SK-N-SH (cell line): ENCODE measurements at regions not wholly inside any gene's neighbourhood (a gene's known extent, or its start where the extent isn't known, plus 50 kb on each side); places are given as distances from the start of the nearest gene placed in this dataset.

Experiments used
- CTCF ChIA-PET: fragments of 300-600, 350-600 bp; formaldehyde crosslinking; extraction: SDS; loops from one replicate; lab custom pipeline; 2021; lab: Yijun Ruan, JAX
- POLR2A ChIA-PET: fragments of 350-600 bp; sonication (Branson Sonifier 250); formaldehyde crosslinking; extraction: SDS; loops from one replicate; lab custom pipeline; 2020; ENCODE audit warnings: antibody characterized with exemption, inconsistent platforms; lab: Yijun Ruan, JAX
- DNase-seq: peaks from one replicate; pipeline ENCODE4 v3.0.0; 2012
- H2AFZ ChIP-seq: fragments of 200-600 bp; sonication (generic); 2 replicates; pipeline ENCODE4 v1.8.1; 2016; ENCODE audit warnings: antibody characterized with exemption, mild to moderate bottlenecking, low read depth
- H3F3A ChIP-seq: fragments of 200-600 bp; sonication (generic); replicated peaks from 2 replicates; pipeline ENCODE3; 2016; ENCODE audit warnings: antibody characterized with exemption, mild to moderate bottlenecking; ENCODE audit not compliant: insufficient read depth
- H3K27ac ChIP-seq, 2 experiments: fragments of 200-500 bp in 1 of 2; fragments of 200-600 bp in 1 of 2; sonication (Bioruptor generic) in 1 of 2; sonication (generic), shearing (Covaris generic) in 1 of 2; 2 replicates each; pipeline versions ENCODE4 v1.5.1 to v1.6.1; 2014 to 2016; ENCODE audit warnings: low read depth in 2 of 2, inconsistent platforms in 1 of 2, low read length in 1 of 2, mild to moderate bottlenecking in 1 of 2, mixed read lengths in 1 of 2
- H3K27me3 ChIP-seq: fragments of 200-600 bp; sonication (generic), shearing (Covaris generic); 2 replicates; pipeline ENCODE4 v1.6.1; 2016; ENCODE audit warnings: mixed run types; ENCODE audit not compliant: insufficient read depth
- H3K36me3 ChIP-seq, 2 experiments: fragments of 200-500 bp in 1 of 2; fragments of 200-600 bp in 1 of 2; sonication (Bioruptor generic) in 1 of 2; sonication (generic) in 1 of 2; replicated peaks in 1 of 2; 2 replicates each; pipeline versions ENCODE3 to v1.5.1; 2014 to 2016; ENCODE audit warnings: low read length in 1 of 2, mild to moderate bottlenecking in 1 of 2; ENCODE audit not compliant: insufficient read depth in 2 of 2, control insufficient read depth in 1 of 2
- H3K4me1 ChIP-seq, 2 experiments: fragments of 200-500 bp in 1 of 2; fragments of 200-600 bp in 1 of 2; sonication (Bioruptor generic) in 1 of 2; sonication (generic), shearing (Covaris generic) in 1 of 2; 2 replicates each; pipeline versions ENCODE4 v1.5.1 to v1.6.1; 2014 to 2016; ENCODE audit warnings: low read depth in 1 of 2, low read length in 1 of 2, mixed run types in 1 of 2; ENCODE audit not compliant: insufficient read depth in 2 of 2, control insufficient read depth in 1 of 2
- H3K4me2 ChIP-seq: fragments of 200-600 bp; sonication (generic), shearing (Covaris generic); 2 replicates; pipeline ENCODE4 v1.6.1; 2017; ENCODE audit warnings: mixed run types
- H3K4me3 ChIP-seq, 2 experiments: fragments of 200-500 bp in 1 of 2; fragments of 200-600 bp in 1 of 2; sonication (Bioruptor generic) in 1 of 2; sonication (generic), shearing (Covaris generic) in 1 of 2; 2 replicates each; pipeline versions ENCODE4 v1.5.1 to v1.8.1; 2014 to 2016; ENCODE audit warnings: low read depth in 2 of 2, inconsistent platforms in 1 of 2, low read length in 1 of 2, mild to moderate bottlenecking in 1 of 2, mixed read lengths in 1 of 2, moderate library complexity in 1 of 2
- H3K79me2 ChIP-seq: fragments of 200-600 bp; sonication (generic); 2 replicates; pipeline ENCODE4 v1.8.1; 2017; ENCODE audit warnings: mild to moderate bottlenecking; ENCODE audit not compliant: insufficient read depth
- H3K9ac ChIP-seq: fragments of 200-600 bp; sonication (generic); 2 replicates; pipeline ENCODE4 v1.6.1; 2017; ENCODE audit warnings: mixed run types
- H3K9me2 ChIP-seq: fragments of 200-600 bp; sonication (generic); 2 replicates; pipeline ENCODE4 v1.6.1; 2017; ENCODE audit warnings: mixed run types
- H3K9me3 ChIP-seq: fragments of 200-600 bp; sonication (generic); 2 replicates; pipeline ENCODE4 v1.6.1; 2017; ENCODE audit warnings: mixed run types, mild to moderate bottlenecking, moderate library complexity
- H4K20me1 ChIP-seq: fragments of 200-600 bp; sonication (generic); 2 replicates; pipeline ENCODE4 v1.6.1; 2017; ENCODE audit warnings: mild to moderate bottlenecking, mixed run types; ENCODE audit not compliant: insufficient read depth
- CHD2 ChIP-seq: fragments of 150-350 bp; IDR thresholded peaks from 2 replicates; pipeline ENCODE4 v1.6.1; 2018; ENCODE audit warnings: low read length; ENCODE audit not compliant: partially characterized antibody
- ELF1 ChIP-seq: IDR thresholded peaks from 2 replicates; pipeline ENCODE4 v1.4.0; 2012
- EP300 ChIP-seq, 2 experiments: IDR thresholded peaks; 2 replicates each; pipeline versions ENCODE4 v1.4.0 to v1.6.1; 2012; ENCODE audit warnings: borderline replicate concordance in 1 of 2, low read depth in 1 of 2, low read length in 1 of 2
- FOSL2 ChIP-seq: IDR thresholded peaks from 2 replicates; pipeline ENCODE4 v1.4.0; 2012; ENCODE audit warnings: low read depth, mild to moderate bottlenecking, moderate library complexity, borderline replicate concordance
- GABPA ChIP-seq: IDR thresholded peaks from 2 replicates; pipeline ENCODE4 v1.4.0; 2012; ENCODE audit warnings: low read depth, mild to moderate bottlenecking
- GATA2 ChIP-seq: sonication (generic); formaldehyde crosslinking; IDR thresholded peaks from 2 replicates; pipeline ENCODE4 v1.5.0; 2020; ENCODE audit warnings: mild to moderate bottlenecking, missing genetic modification reagents
- MXI1 ChIP-seq: IDR thresholded peaks from 2 replicates; pipeline ENCODE4 v1.6.1; 2012; ENCODE audit warnings: mild to moderate bottlenecking, low read depth, low read length, improper control_type of control experiment
- NFIC ChIP-seq: IDR thresholded peaks from 2 replicates; pipeline ENCODE4 v1.4.0; 2012; ENCODE audit warnings: borderline replicate concordance
- NRF1 ChIP-seq: IDR thresholded peaks from 2 replicates; pipeline ENCODE4 v1.6.1; 2012; ENCODE audit warnings: low read depth, mild to moderate bottlenecking, low read length
- RCOR1 ChIP-seq: fragments of 150-350 bp; IDR thresholded peaks from 2 replicates; pipeline ENCODE4 v1.6.1; 2017; ENCODE audit warnings: antibody characterized with exemption, low read length
- RXRA ChIP-seq: IDR thresholded peaks from 2 replicates; pipeline ENCODE4 v1.4.0; 2012; ENCODE audit warnings: low read depth, mild to moderate bottlenecking, borderline replicate concordance
- SIN3A ChIP-seq: IDR thresholded peaks from 2 replicates; pipeline ENCODE4 v1.6.1; 2012; ENCODE audit warnings: low read depth, mild to moderate bottlenecking, low read length, moderate library complexity, borderline replicate concordance
- TAF1 ChIP-seq: IDR thresholded peaks from 2 replicates; pipeline ENCODE4 v1.6.1; 2012; ENCODE audit warnings: low read depth, mild to moderate bottlenecking, low read length, moderate library complexity, borderline replicate concordance
- TCF12 ChIP-seq: IDR thresholded peaks from 2 replicates; pipeline ENCODE4 v1.4.0; 2012
- TEAD4 ChIP-seq: IDR thresholded peaks from 2 replicates; pipeline ENCODE4 v1.4.0; 2012; ENCODE audit warnings: mild to moderate bottlenecking, borderline replicate concordance; ENCODE audit not compliant: insufficient read depth
- USF2 ChIP-seq: fragments of 150-350 bp; IDR thresholded peaks from 2 replicates; pipeline ENCODE4 v1.6.1; 2017; ENCODE audit warnings: antibody characterized with exemption, low read length, low read depth, borderline replicate concordance
- WGBS: methylation state at CpG from one replicate; pipeline ENCODE4 v1.1.6; 2017; ENCODE audit warnings: low lambda C conversion rate; 5-methylcytosine and 5-hydroxymethylcytosine counted together
- TF ChIP-seq, protein P1 (sequence below): IDR thresholded peaks from 2 replicates; pipeline ENCODE4; 2012
- TF ChIP-seq, protein P2 (sequence below): fragments of 200-600 bp; sonication (generic); IDR thresholded peaks from 2 replicates; pipeline ENCODE4 v1.6.1; 2017; ENCODE audit warnings: antibody characterized with exemption, mild to moderate bottlenecking, moderate library complexity

- CTCF ChIA-PET, result no interaction called here
- H3K9me2 ChIP-seq, result no peaks in the 10 kb centered on the region
- no peaks in the 10 kb centered on the region for H3K36me3 ChIP-seq
- H3K79me2 ChIP-seq, result no peaks in the 10 kb centered on the region
- H3K4me1 ChIP-seq, result no peaks in the 10 kb centered on the region
- TF ChIP-seq EP300 (IDR thresholded peaks at IDR 0.05; ENCODE audit: borderline replicate concordance in 1 of 2, low read depth in 1 of 2, low read length in 1 of 2) (no peak), USF2 (no peak), NFIC (no peak), TCF12 (no peak), CHD2 (no peak), MXI1 (no peak), TAF1 (no peak), GATA2 (CRISPR knock-in tag) (no peak), SIN3A (no peak), TEAD4 (no peak), RXRA (no peak), RCOR1 (no peak), GABPA (no peak), FOSL2 (no peak), ELF1 (no peak), NRF1 (no peak)
- TF ChIP-seq, protein P1, sequence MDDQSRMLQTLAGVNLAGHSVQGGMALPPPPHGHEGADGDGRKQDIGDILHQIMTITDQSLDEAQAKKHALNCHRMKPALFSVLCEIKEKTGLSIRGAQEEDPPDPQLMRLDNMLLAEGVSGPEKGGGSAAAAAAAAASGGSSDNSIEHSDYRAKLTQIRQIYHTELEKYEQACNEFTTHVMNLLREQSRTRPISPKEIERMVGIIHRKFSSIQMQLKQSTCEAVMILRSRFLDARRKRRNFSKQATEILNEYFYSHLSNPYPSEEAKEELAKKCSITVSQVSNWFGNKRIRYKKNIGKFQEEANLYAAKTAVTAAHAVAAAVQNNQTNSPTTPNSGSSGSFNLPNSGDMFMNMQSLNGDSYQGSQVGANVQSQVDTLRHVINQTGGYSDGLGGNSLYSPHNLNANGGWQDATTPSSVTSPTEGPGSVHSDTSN, result no peak
- TF ChIP-seq, protein P2, sequence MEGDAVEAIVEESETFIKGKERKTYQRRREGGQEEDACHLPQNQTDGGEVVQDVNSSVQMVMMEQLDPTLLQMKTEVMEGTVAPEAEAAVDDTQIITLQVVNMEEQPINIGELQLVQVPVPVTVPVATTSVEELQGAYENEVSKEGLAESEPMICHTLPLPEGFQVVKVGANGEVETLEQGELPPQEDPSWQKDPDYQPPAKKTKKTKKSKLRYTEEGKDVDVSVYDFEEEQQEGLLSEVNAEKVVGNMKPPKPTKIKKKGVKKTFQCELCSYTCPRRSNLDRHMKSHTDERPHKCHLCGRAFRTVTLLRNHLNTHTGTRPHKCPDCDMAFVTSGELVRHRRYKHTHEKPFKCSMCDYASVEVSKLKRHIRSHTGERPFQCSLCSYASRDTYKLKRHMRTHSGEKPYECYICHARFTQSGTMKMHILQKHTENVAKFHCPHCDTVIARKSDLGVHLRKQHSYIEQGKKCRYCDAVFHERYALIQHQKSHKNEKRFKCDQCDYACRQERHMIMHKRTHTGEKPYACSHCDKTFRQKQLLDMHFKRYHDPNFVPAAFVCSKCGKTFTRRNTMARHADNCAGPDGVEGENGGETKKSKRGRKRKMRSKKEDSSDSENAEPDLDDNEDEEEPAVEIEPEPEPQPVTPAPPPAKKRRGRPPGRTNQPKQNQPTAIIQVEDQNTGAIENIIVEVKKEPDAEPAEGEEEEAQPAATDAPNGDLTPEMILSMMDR, result no peak
- H3K4me3 ChIP-seq, result no peak overlapping the region
- H3K27ac ChIP-seq, result no peak overlapping the region
- H3F3A ChIP-seq, result no peaks in the 10 kb centered on the region
- no peak for DNase-seq
- 4% methylated on average over 2 of the region's 2 CpGs for WGBS
- no peaks in the 10 kb centered on the region for H4K20me1 ChIP-seq
- POLR2A ChIA-PET, result no interaction called here
- no peaks in the 10 kb centered on the region for H3K9me3 ChIP-seq
- no peak overlapping the region for H2AFZ ChIP-seq
- no peak overlapping the region for H3K9ac ChIP-seq
- no peak overlapping the region for H3K4me2 ChIP-seq
- no peaks in the 10 kb centered on the region for H3K27me3 ChIP-seq
These were observed 949.7 kb upstream of the TMPRSS15 start for GRCh38 chr21:19353256-19353655.
